ENCODE measurements at regions not wholly inside any gene's neighbourhood (a gene's known extent, or its start where the extent isn't known, plus 50 kb on each side); places are given as distances from the start of the nearest gene placed in this dataset.

DNA sequence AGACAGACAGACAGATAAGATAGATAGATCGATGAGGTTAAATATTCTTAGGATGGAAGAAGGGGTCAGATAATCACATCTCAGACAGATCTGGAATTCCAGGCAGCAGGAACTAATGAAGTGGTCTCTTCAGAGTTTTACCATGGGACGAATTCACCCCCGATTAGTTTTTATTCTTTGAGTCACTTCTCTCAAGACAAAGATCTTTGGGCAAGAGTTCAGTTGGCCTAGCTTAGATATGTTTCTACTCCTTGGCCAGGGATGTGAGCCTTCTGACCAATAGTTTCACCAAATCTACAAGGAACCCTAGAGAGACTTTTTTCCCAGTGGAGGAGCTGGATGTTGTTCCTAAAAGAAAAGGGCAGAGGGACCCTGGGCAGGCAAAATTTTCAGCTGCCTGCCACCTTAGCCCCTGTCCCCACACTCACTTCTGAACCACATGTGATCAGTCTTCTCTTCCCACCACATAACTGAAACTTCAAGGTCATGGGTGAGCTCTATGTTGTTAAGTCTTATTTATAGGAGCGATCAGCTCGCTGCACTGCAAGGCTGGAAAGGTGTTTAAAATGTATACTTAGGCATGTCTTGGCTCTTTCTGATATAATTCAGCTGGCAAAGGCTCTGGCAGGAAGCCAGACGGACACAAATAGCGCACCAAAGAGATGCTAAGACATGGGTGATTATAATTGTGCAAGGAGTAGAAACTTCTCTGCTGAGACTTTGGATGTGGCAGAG lies 132.9 kb downstream of the PALM2AKAP2 start:
- H3K4me1 ChIP-seq (ENCODE audit: insufficient read depth, low read length) = peaks cover 16% of the 10 kb centered on the region; the same call in 1 of the 2 replicates
- no peaks in the 10 kb centered on the region for H3K36me3 ChIP-seq (ENCODE audit: insufficient read depth, low read length)
- H3K9me3 ChIP-seq (ENCODE audit: control insufficient read depth, insufficient read depth, low read length) = no peaks in the 10 kb centered on the region
- no peak overlapping the region for H3K9ac ChIP-seq (ENCODE audit: low read depth, low read length)

DNA sequence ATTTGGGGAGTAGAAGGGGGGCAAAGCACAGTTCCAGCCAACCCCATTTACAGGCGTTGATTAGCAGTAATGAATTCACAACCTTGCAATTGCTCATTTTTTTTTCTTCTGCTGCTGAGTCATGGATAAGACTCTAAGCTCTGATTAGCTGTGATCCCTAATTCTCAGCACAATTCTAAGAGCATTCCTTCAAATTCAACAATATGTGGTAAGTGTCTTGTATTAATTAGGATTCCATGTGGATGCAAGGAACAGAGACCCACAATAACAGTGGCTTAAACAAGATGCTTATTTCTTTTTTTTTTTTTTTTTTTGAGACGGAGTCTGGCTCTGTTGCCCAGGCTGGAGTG lies 133.4 kb downstream of the PALM2AKAP2 start:
- no peaks in the 10 kb centered on the region for H3K9me3 ChIP-seq (ENCODE audit: control insufficient read depth, insufficient read depth, low read length)
- H3K4me1 ChIP-seq (ENCODE audit: insufficient read depth, low read length) = peaks cover 16% of the 10 kb centered on the region; the same call in 1 of the 2 replicates
- H3K9ac ChIP-seq (ENCODE audit: low read depth, low read length) = no peak overlapping the region
- H3K36me3 ChIP-seq (ENCODE audit: insufficient read depth, low read length) = no peaks in the 10 kb centered on the region

DNA sequence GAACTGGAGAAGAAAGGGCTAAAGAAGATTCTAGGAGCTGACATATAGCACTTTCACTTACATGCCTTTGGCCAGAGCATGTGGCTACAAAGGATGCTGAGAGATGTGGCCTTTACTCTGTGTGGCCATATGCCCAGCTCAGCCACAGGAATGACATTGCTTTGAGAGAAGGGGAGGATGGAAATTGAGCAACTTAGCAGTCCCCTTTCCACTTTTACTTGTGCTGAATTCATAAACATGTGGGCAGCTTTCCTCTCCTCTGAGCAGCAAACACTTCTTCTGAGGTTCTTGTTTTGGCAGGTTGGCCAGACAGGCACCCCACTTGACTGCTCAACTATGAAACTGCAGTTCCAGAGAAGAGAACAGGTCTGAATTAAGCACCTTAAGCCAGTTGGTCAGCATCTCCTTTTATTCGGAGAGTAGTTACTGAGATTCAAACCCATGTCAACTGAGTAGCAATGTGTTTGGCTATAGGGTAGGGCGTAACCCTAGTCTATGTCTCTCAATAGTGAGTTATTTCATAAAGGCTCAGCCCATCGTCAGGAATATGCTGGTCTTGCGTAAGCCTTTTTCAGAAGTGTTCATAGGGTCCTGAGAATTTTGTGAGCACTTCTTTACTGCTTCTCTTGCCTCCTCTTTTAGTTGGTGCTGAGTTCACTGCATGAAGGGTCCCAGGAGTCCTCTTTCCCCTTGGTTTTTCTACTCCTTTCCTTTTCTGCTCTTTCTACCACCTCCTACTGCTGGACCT lies 134.5 kb downstream of the PALM2AKAP2 start:
- no peak overlapping the region for H3K9ac ChIP-seq (ENCODE audit: low read depth, low read length)
- H3K4me1 ChIP-seq (ENCODE audit: insufficient read depth, low read length) = peaks cover 16% of the 10 kb centered on the region; the same call in 1 of the 2 replicates
- H3K36me3 ChIP-seq (ENCODE audit: insufficient read depth, low read length) = no peaks in the 10 kb centered on the region
- H3K9me3 ChIP-seq (ENCODE audit: control insufficient read depth, insufficient read depth, low read length) = no peaks in the 10 kb centered on the region

DNA sequence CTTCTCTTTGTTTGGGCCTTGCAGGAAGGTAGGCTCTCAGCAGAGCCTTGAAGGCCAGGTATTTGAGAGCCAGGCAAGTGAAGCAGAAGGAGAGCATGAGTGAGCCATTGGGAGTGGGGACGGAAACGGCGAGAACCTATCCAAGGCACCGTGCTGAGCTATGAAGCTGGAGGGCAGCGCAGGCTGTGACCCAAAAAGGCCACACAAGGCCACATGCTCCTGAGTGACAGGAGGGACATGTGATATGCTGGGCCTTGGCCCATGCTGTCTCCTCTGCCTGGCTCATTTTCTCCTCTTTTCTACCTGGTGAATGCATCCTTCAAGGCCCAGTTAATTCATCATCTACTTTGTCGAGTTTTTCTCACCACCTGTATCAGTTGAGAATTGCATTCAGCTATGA lies 136.3 kb downstream of the PALM2AKAP2 start:
- Histone ChIP-seq H3K36me3 (ENCODE audit: insufficient read depth, low read length) (no peaks in the 10 kb centered on the region), H3K9me3 (ENCODE audit: control insufficient read depth, insufficient read depth, low read length) (no peaks in the 10 kb centered on the region), H3K9ac (ENCODE audit: low read depth, low read length) (no peak overlapping the region), H3K4me1 (ENCODE audit: insufficient read depth, low read length) (peaks cover 14% of the 10 kb centered on the region; the same call in 1 of the 2 replicates)

DNA sequence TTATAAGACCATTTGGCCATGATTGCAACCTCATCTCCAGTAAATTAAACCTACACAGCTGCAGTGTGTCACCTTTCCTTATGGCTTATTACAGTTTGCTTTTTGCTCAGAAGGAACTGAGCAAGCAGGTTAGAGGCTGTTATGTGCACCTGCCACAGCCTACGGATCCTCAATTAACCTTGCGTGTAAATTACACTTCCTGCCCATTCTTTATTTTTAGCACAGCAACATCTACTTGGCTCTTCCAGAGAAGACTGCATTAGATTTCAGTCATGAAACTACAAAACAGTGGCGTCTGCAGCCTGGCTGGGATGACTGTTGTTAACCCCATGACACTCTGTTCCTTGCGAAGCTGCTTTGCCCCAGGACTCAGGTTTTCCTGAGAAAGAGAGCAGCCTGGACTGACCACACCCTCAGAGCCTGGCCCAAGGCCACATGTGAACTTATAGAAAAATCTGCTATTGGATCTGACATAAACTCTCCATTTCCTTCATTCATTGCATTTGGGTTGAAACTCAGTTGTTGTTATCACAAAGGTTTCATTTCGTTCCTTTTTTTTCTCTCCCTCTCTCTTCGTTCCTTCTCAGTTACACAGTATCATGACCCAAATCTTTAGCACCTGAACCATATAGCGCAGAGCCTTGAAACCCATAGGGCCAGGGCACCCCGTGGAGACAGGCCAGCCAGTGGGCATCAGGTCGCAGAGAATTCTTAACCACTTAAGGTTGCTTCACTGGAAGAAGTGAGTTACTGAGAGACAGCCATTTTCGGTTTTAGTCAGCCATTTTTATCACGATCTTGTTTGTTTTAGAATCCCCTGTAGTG lies 138.6 kb downstream of the PALM2AKAP2 start:
- no peak overlapping the region for H3K9ac ChIP-seq (ENCODE audit: low read depth, low read length)

DNA sequence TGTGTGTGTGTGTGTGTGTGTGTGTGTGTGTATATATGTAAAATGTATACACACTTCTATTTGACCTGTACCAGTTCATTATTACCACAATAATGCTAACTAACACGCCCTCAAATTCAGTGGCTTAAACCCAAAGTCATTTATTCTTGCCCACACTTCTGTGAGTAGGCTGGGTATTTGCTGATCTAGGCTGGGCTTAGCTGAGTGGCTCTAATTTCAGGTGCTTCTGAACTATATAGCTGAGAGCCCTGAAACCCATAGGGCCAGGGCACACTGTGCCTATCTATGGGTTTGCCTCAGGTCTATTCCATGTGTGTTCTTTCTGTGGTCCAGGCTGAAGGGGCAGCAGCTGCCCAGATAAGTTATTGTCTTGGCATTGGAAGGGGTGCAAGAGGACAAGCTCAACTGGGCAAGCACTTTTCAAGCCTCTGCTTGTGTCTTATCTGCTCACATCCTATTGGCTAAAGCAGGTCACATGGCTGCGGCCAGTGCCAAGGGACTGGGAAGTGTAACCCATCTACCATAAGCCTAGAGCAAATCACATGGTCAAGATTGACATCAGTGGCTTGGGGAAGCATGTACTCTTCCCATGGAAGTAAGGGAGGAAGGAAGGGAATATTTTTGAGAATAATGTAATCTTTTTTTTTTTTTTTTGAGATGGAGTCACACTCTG lies 139.9 kb downstream of the PALM2AKAP2 start:
- Histone ChIP-seq H3K4me1 (ENCODE audit: insufficient read depth, low read length) (no peaks in the 10 kb centered on the region), H3K9ac (ENCODE audit: low read depth, low read length) (no peak overlapping the region), H3K9me3 (ENCODE audit: control insufficient read depth, insufficient read depth, low read length) (no peaks in the 10 kb centered on the region)

More for the DNA sequence above, 138.6 kb downstream of the PALM2AKAP2 start:
- Histone ChIP-seq H3K4me1 (ENCODE audit: insufficient read depth, low read length) (no peaks in the 10 kb centered on the region), H3K9me3 (ENCODE audit: control insufficient read depth, insufficient read depth, low read length) (no peaks in the 10 kb centered on the region), H3K36me3 (ENCODE audit: insufficient read depth, low read length) (no peaks in the 10 kb centered on the region)

DNA sequence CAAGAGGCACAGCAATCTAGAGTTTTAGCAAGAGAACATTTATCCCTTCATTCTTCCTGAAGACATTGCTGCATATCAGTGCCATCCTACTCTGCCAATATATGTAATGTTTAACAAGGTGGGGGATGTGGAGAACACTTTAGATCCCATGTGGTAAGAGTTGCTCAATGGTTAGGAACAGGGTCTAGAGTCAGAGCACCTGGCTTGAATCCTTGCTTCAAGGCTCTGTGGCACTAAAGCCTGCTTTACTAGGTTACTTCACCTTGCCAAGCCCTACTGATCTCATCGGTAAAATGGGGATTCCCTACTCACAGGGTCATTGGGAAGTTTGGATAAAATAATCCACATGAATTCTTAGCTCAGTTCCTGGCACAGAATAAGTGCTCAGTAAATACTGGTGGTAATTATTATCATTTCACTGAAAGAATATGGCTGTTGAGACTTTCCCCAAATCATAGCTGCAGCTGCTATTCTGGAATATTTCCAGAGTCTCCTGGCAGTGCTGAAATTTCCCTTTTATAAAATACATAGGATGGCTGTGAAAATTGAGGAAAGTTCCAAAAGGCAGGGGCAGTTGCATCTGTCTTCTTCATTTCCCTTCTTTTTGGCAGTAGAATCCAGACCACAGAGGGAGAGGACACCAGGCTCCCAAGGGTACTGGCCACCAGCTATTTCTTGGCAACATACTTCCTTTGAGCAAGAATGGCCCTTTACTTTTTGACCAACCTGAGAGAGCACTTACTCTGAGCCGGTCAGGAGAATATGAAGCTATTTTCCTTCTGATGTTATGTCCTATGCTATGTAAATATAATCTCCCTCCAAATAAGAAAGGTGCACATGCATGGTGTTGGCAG lies 142.8 kb downstream of the PALM2AKAP2 start:
- Histone ChIP-seq H3K36me3 (ENCODE audit: insufficient read depth, low read length) (no peaks in the 10 kb centered on the region), H3K4me1 (ENCODE audit: insufficient read depth, low read length) (no peaks in the 10 kb centered on the region), H3K9ac (ENCODE audit: low read depth, low read length) (no peak overlapping the region), H3K9me3 (ENCODE audit: control insufficient read depth, insufficient read depth, low read length) (no peaks in the 10 kb centered on the region)

More for the DNA sequence above, 139.9 kb downstream of the PALM2AKAP2 start:
- no peaks in the 10 kb centered on the region for H3K36me3 ChIP-seq (ENCODE audit: insufficient read depth, low read length)

DNA sequence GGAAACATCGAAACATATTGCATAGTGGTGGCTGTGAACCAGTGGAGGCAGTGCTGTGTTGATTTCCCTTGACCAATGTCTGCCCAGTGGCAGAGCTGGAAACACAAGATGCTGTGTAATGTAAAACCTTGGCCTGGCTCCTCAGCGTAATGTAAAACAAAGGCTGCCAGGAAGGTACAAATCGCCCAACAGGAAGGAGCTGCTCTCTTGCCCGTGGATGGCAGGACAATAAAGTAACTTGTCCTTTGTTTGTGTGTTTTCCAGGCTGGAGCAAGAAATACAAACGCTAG lies 143.4 kb downstream of the PALM2AKAP2 start:
- Histone ChIP-seq H3K9me3 (ENCODE audit: control insufficient read depth, insufficient read depth, low read length) (no peaks in the 10 kb centered on the region), H3K36me3 (ENCODE audit: insufficient read depth, low read length) (no peaks in the 10 kb centered on the region), H3K4me1 (ENCODE audit: insufficient read depth, low read length) (no peaks in the 10 kb centered on the region), H3K9ac (ENCODE audit: low read depth, low read length) (no peak overlapping the region)

DNA sequence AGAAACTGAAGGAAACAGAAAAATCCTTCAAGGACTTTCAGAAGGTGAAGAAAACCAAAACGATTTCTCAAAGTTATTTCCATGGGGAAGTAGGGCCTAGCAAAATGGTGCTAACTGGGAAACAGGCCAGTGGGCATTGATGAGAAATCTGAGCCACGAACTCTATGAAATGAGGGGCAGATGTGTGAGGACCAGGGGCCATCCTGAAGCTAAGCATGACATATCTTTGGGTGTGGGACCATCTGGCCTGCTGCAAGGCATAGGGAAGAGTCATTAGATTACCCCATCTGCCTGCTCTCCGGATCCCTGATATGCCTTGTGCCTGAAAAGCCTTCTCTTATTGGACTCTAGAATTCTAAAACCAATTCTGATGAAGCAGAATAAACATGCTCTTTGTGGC lies 143.8 kb downstream of the PALM2AKAP2 start:
- Histone ChIP-seq H3K4me1 (ENCODE audit: insufficient read depth, low read length) (no peaks in the 10 kb centered on the region), H3K36me3 (ENCODE audit: insufficient read depth, low read length) (no peaks in the 10 kb centered on the region), H3K9me3 (ENCODE audit: control insufficient read depth, insufficient read depth, low read length) (no peaks in the 10 kb centered on the region), H3K9ac (ENCODE audit: low read depth, low read length) (no peak overlapping the region)

DNA sequence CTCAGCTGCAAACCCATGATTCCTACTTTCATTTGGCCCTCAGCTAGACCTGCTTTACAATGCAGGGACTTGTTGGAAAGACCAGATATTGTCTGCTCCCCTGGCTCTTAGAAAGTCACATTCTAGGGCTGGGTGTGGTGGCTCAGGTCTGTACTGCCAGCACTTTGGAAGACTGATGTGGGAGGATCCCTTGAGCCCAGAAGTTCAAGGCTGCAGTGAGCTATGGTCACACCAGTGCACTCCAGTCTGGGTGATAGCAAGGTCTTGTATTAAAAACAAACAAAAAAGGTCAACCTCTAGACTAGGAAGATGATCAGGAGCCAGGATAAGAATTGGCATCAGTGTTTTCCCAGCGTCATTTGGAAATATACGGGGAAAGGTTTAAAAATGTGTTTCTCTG lies 145.8 kb downstream of the PALM2AKAP2 start:
- no peaks in the 10 kb centered on the region for H3K36me3 ChIP-seq (ENCODE audit: insufficient read depth, low read length)
- no peak overlapping the region for H3K9ac ChIP-seq (ENCODE audit: low read depth, low read length)
- no peaks in the 10 kb centered on the region for H3K4me1 ChIP-seq (ENCODE audit: insufficient read depth, low read length)
- no peaks in the 10 kb centered on the region for H3K9me3 ChIP-seq (ENCODE audit: control insufficient read depth, insufficient read depth, low read length)

DNA sequence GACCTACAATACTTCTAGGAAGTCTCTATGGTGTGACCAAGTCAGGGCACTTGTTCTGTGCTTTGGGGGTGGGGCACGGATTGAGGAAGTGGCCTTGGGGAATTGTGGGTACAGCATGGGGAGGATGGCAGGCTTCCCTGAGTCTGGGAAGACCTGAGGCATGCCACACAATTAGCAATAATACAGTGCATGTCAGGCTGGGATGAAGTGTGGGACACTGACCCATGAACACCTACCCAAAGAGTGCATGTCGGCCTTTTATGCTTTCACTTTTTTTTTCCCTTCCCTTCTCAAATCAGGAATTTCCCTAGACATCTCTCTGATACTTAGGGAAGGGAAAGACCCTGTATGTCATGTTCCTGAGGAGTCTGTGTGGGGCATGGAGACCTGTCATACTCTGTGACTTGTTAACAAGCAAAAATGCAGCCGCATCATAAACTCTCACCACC lies 146.4 kb downstream of the PALM2AKAP2 start:
- Histone ChIP-seq H3K9me3 (ENCODE audit: control insufficient read depth, insufficient read depth, low read length) (no peaks in the 10 kb centered on the region), H3K4me1 (ENCODE audit: insufficient read depth, low read length) (no peaks in the 10 kb centered on the region), H3K36me3 (ENCODE audit: insufficient read depth, low read length) (no peaks in the 10 kb centered on the region), H3K9ac (ENCODE audit: low read depth, low read length) (no peak overlapping the region)

DNA sequence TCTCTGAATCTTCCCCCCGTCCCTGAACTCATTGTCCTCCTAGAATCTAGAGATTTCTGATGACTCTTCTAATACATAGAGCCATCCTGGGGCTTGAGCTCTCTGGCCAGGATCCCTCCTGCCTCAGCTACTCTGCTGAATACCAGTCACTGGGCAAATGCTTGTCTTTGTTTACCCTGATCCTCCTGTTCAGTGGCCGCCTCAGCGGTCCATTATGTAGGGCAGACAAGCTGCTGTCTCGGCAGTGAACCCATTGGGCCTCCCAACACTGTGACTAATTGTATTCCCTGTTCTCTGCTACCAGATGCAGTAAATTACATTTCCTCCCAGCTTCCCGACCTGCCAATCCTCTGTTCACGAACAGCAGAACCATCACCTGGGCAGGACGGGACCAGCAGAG lies 151.6 kb downstream of the PALM2AKAP2 start:
- no peaks in the 10 kb centered on the region for H3K4me1 ChIP-seq (ENCODE audit: insufficient read depth, low read length)

DNA sequence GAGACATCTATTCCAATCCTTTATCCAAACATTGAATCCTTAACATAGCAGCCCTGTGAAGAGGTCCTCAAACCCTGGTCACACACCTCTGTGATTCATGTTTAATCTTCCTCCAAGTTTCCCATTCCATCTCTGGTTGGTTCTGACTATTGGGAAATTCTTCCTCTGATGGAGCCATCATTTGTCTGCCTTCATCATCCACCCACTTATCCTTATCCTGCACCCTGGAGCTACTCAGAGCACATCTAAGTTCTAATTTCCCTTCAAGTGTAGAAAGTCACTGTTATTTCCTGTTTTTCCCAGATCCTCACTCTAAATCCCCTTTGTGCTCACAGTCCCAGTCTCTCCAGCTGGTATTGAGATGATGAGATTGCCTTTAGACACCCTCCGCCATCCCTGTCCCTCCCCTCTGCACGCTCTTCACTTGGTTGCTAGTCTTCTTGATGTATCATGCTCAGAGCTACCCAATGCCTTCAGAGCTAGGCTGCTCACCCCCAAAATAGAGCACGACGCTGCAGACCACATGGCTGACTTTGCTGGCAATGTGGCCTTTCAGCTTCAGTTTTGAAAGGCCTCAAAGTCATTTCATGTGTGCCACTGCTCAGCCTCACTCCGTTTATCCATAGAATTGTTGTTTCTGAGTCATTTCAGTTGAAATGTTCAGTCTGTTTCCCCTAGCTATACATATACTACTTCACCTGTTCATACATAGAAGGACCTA lies 154.3 kb downstream of the PALM2AKAP2 start:
- H3K4me1 ChIP-seq (ENCODE audit: insufficient read depth, low read length) = no peaks in the 10 kb centered on the region
- H3K36me3 ChIP-seq (ENCODE audit: insufficient read depth, low read length) = no peaks in the 10 kb centered on the region
- H3K9me3 ChIP-seq (ENCODE audit: control insufficient read depth, insufficient read depth, low read length) = no peaks in the 10 kb centered on the region
- no peak overlapping the region for H3K9ac ChIP-seq (ENCODE audit: low read depth, low read length)

More for the DNA sequence above, 151.6 kb downstream of the PALM2AKAP2 start:
- H3K36me3 ChIP-seq (ENCODE audit: insufficient read depth, low read length) = no peaks in the 10 kb centered on the region
- no peaks in the 10 kb centered on the region for H3K9me3 ChIP-seq (ENCODE audit: control insufficient read depth, insufficient read depth, low read length)
- H3K9ac ChIP-seq (ENCODE audit: low read depth, low read length) = no peak overlapping the region
